H9 (cell line): ENCODE measurements at regions not wholly inside any gene's neighbourhood (a gene's known extent, or its start where the extent isn't known, plus 50 kb on each side); places are given as distances from the start of the nearest gene placed in this dataset.

Experiments used
- DNase-seq: peaks from one replicate; pipeline ENCODE4 v3.0.0-alpha.2; 2017
- H2AFZ ChIP-seq: one replicate; pipeline ENCODE4 v1.6.1; 2013; ENCODE audit warnings: mild to moderate bottlenecking, low read length, control low read depth, moderate library complexity
- H2AK5ac ChIP-seq: 2 replicates; pipeline ENCODE4 v1.6.1; 2013; ENCODE audit warnings: low read length, control low read depth, mixed read lengths; ENCODE audit not compliant: insufficient read length
- H2BK120ac ChIP-seq: one replicate; pipeline ENCODE4 v1.6.1; 2013; ENCODE audit warnings: low read depth, mild to moderate bottlenecking, low read length, control low read depth, inconsistent platforms; ENCODE audit not compliant: poor library complexity, severe bottlenecking
- H2BK12ac ChIP-seq: 2 replicates; pipeline ENCODE4 v1.6.1; 2013; ENCODE audit warnings: low read length, control low read depth, mixed read lengths, low read depth; ENCODE audit not compliant: insufficient read length
- H2BK15ac ChIP-seq: 2 replicates; pipeline ENCODE4 v1.6.1; 2013; ENCODE audit warnings: low read depth, low read length, control low read depth
- H2BK20ac ChIP-seq: one replicate; pipeline ENCODE4 v1.6.1; 2013; ENCODE audit warnings: low read depth, mild to moderate bottlenecking, low read length, control low read depth, inconsistent platforms; ENCODE audit not compliant: poor library complexity, severe bottlenecking
- H2BK5ac ChIP-seq: 2 replicates; pipeline ENCODE4 v1.6.1; 2013; ENCODE audit warnings: low read length, control low read depth, mixed read lengths; ENCODE audit not compliant: insufficient read length
- H3K14ac ChIP-seq: 2 replicates; pipeline ENCODE4 v1.6.1; 2013; ENCODE audit warnings: low read length, control low read depth; ENCODE audit not compliant: insufficient read depth
- H3K18ac ChIP-seq: 2 replicates; pipeline ENCODE4 v1.6.1; 2013; ENCODE audit warnings: low read depth, mild to moderate bottlenecking, mixed read lengths, low read length, control low read depth; ENCODE audit not compliant: insufficient read length
- H3K23ac ChIP-seq: 2 replicates; pipeline ENCODE4 v1.6.1; 2013; ENCODE audit warnings: low read length, control low read depth, mixed read lengths, low read depth; ENCODE audit not compliant: insufficient read length
- H3K23me2 ChIP-seq: 2 replicates; pipeline ENCODE4 v1.6.1; 2013; ENCODE audit warnings: low read depth, mild to moderate bottlenecking, mixed read lengths, low read length, control low read depth; ENCODE audit not compliant: insufficient read length, poor library complexity, severe bottlenecking
- H3K27ac ChIP-seq: 2 replicates; pipeline ENCODE4 v1.5.1; 2013; ENCODE audit warnings: low read length, control low read depth, mixed read lengths, low read depth; ENCODE audit not compliant: insufficient read length
- H3K27me3 ChIP-seq: 2 replicates; pipeline ENCODE4 v1.6.1; 2013; ENCODE audit warnings: low read length, control low read depth, inconsistent platforms; ENCODE audit not compliant: insufficient read depth
- H3K4ac ChIP-seq: 2 replicates; pipeline ENCODE4 v1.6.1; 2013; ENCODE audit warnings: low read depth, mild to moderate bottlenecking, control low read depth, inconsistent platforms, low read length, moderate library complexity
- H3K4me1 ChIP-seq: 2 replicates; pipeline ENCODE4 v1.6.1; 2013; ENCODE audit warnings: low read length, control low read depth, inconsistent platforms; ENCODE audit not compliant: insufficient read depth
- H3K4me2 ChIP-seq: 2 replicates; pipeline ENCODE4 v1.6.1; 2013; ENCODE audit warnings: low read length, control low read depth, mixed read lengths; ENCODE audit not compliant: insufficient read length, insufficient read depth
- H3K56ac ChIP-seq: 2 replicates; pipeline ENCODE4 v1.6.1; 2013; ENCODE audit warnings: low read depth, mild to moderate bottlenecking, mixed read lengths, low read length, control low read depth; ENCODE audit not compliant: insufficient read length
- H3K79me1 ChIP-seq: 2 replicates; pipeline ENCODE4 v1.6.1; 2013; ENCODE audit warnings: low read depth, mild to moderate bottlenecking, moderate library complexity, low read length, control low read depth, inconsistent platforms; ENCODE audit not compliant: insufficient read depth, poor library complexity, severe bottlenecking
- H3K79me2 ChIP-seq: 2 replicates; pipeline ENCODE4 v1.6.1; 2013; ENCODE audit warnings: low read length, control low read depth, inconsistent platforms; ENCODE audit not compliant: insufficient read depth
- H3K9ac ChIP-seq: 2 replicates; pipeline ENCODE4 v1.6.1; 2013; ENCODE audit warnings: low read length, control low read depth, mixed read lengths; ENCODE audit not compliant: insufficient read length; ENCODE audit errors: extremely low read depth
- H3K9me3 ChIP-seq: one replicate; pipeline ENCODE4 v1.6.1; 2013; ENCODE audit warnings: low read depth, low read length, inconsistent platforms; ENCODE audit not compliant: control insufficient read depth
- H3T11ph ChIP-seq: one replicate; pipeline ENCODE4 v1.6.1; 2013; ENCODE audit warnings: mild to moderate bottlenecking, low read length, control low read depth, inconsistent platforms
- H4K20me1 ChIP-seq: one replicate; pipeline ENCODE4 v1.6.1; 2013; ENCODE audit not compliant: control insufficient read depth, insufficient read length, insufficient read depth
- H4K5ac ChIP-seq: 2 replicates; pipeline ENCODE4 v1.6.1; 2013; ENCODE audit warnings: low read depth, mild to moderate bottlenecking, mixed read lengths, low read length, control low read depth; ENCODE audit not compliant: insufficient read length
- H4K8ac ChIP-seq: replicated peaks from 2 replicates; pipeline ENCODE4 v1.6.1; 2013; ENCODE audit warnings: low read length, control low read depth, mixed read lengths, low read depth; ENCODE audit not compliant: insufficient read length
- H4K91ac ChIP-seq: 2 replicates; pipeline ENCODE4 v1.6.1; 2013; ENCODE audit warnings: low read depth, mild to moderate bottlenecking, moderate library complexity, mixed read lengths, low read length, control low read depth; ENCODE audit not compliant: insufficient read length
- H3K27ac Mint-ChIP-seq, 3 experiments: 2 replicates in 2 of 3; 3 replicates in 1 of 3; pipeline ENCODE4 v1.8.0; 2020 to 2021; ENCODE audit warnings: mixed read lengths in 3 of 3, mild to moderate bottlenecking in 1 of 3, moderate library complexity in 1 of 3
- H3K27me3 Mint-ChIP-seq: 2 replicates; pipeline ENCODE4 v1.8.0; 2021; ENCODE audit warnings: low read depth, mild to moderate bottlenecking, moderate library complexity, mixed read lengths
- H3K36me3 Mint-ChIP-seq, 3 experiments: 2 replicates in 2 of 3; 3 replicates in 1 of 3; pipeline ENCODE4 v1.8.0; 2020 to 2021; ENCODE audit warnings: low read depth in 3 of 3, mixed read lengths in 3 of 3; ENCODE audit not compliant: insufficient read depth in 1 of 3
- H3K4me1 Mint-ChIP-seq, 2 experiments: 2 replicates each; pipeline ENCODE4 v1.8.0; 2020; ENCODE audit warnings: mixed read lengths in 2 of 2
- H3K4me3 Mint-ChIP-seq, 2 experiments: 2 replicates in 1 of 2; 3 replicates in 1 of 2; pipeline ENCODE4 v1.8.0; 2020 to 2021; ENCODE audit warnings: mild to moderate bottlenecking in 2 of 2, mixed read lengths in 2 of 2, moderate library complexity in 1 of 2
- H3K9me3 Mint-ChIP-seq, 2 experiments: 2 replicates in 1 of 2; 3 replicates in 1 of 2; pipeline ENCODE4 v1.8.0; 2020; ENCODE audit warnings: mild to moderate bottlenecking in 2 of 2, mixed read lengths in 2 of 2, moderate library complexity in 1 of 2
- WGBS: extraction: QIAGEN DNeasy Blood & Tissue Kit; methylation state at CpG from one replicate; pipeline ENCODE4 v1.1.7; 2013; ENCODE audit warnings: missing lambda C conversion rate, low lambda C conversion rate, mixed read lengths; ENCODE audit not compliant: insufficient read length; ENCODE audit errors: extremely low coverage; 5-methylcytosine and 5-hydroxymethylcytosine counted together
- TF ChIP-seq, protein P1 (sequence below): fragments of 200-600 bp; sonication (generic); conservative IDR thresholded peaks from 3 replicates; pipeline ENCODE4 v1.8.0; 2021; ENCODE audit warnings: antibody characterized with exemption, mild to moderate bottlenecking

GRCh38 chr22:49508561-49508960, 319.1 kb downstream of the BRD1 start:
- no peaks in the 10 kb centered on the region for H4K20me1 ChIP-seq
- H2BK12ac ChIP-seq = no peak overlapping the region
- H3K79me1 ChIP-seq = no peaks in the 10 kb centered on the region
- peaks cover 10 to 13% of the 10 kb centered on the region in 2 experiments for H3K9me3 Mint-ChIP-seq
- no peak overlapping the region for H2BK20ac ChIP-seq
- no peak overlapping the region for H3K23ac ChIP-seq
- H3K27ac ChIP-seq = no peak overlapping the region
- H3K23me2 ChIP-seq = no peaks in the 10 kb centered on the region
- TF ChIP-seq, protein P1, sequence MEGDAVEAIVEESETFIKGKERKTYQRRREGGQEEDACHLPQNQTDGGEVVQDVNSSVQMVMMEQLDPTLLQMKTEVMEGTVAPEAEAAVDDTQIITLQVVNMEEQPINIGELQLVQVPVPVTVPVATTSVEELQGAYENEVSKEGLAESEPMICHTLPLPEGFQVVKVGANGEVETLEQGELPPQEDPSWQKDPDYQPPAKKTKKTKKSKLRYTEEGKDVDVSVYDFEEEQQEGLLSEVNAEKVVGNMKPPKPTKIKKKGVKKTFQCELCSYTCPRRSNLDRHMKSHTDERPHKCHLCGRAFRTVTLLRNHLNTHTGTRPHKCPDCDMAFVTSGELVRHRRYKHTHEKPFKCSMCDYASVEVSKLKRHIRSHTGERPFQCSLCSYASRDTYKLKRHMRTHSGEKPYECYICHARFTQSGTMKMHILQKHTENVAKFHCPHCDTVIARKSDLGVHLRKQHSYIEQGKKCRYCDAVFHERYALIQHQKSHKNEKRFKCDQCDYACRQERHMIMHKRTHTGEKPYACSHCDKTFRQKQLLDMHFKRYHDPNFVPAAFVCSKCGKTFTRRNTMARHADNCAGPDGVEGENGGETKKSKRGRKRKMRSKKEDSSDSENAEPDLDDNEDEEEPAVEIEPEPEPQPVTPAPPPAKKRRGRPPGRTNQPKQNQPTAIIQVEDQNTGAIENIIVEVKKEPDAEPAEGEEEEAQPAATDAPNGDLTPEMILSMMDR = no peak
- H3K27me3 Mint-ChIP-seq = peaks cover 5% of the 10 kb centered on the region
- H3T11ph ChIP-seq = no peak overlapping the region
- H3K4me3 Mint-ChIP-seq = no peak overlapping the region
- H3K27me3 ChIP-seq = no peaks in the 10 kb centered on the region
- H3K4me1 Mint-ChIP-seq = peaks cover 16 to 17% of the 10 kb centered on the region in 2 experiments
- H4K91ac ChIP-seq = no peak overlapping the region
- no peak overlapping the region for H3K27ac Mint-ChIP-seq
- DNase-seq = no peak
- H3K4ac ChIP-seq = no peak overlapping the region
- H3K79me2 ChIP-seq = no peaks in the 10 kb centered on the region
- no peak overlapping the region for H3K18ac ChIP-seq
- no peak overlapping the region for H3K4me2 ChIP-seq
- H4K5ac ChIP-seq = no peak overlapping the region
- no peak overlapping the region for H3K9ac ChIP-seq
- H3K56ac ChIP-seq = no peak overlapping the region
- H4K8ac ChIP-seq = no peak overlapping the region
- H2BK15ac ChIP-seq = no peak overlapping the region
- no peak overlapping the region for H3K14ac ChIP-seq
- peaks cover 0 to 11% (median 2%) of the 10 kb centered on the region in 3 experiments; a peak in 4 of 7 replicates for H3K36me3 Mint-ChIP-seq
- no peaks in the 10 kb centered on the region for H3K9me3 ChIP-seq
- H2AFZ ChIP-seq = no peak overlapping the region
- WGBS = no CpG with 5 or more reads among the region's 9 CpGs
- no peak overlapping the region for H2BK120ac ChIP-seq
- peaks cover 5% of the 10 kb centered on the region; the same call in 1 of the 2 replicates for H3K4me1 ChIP-seq
- no peak overlapping the region for H2AK5ac ChIP-seq
- no peak overlapping the region for H2BK5ac ChIP-seq
